KG1 (cell line): ENCODE measurements at regions not wholly inside any gene's neighbourhood (a gene's known extent, or its start where the extent isn't known, plus 50 kb on each side); places are given as distances from the start of the nearest gene placed in this dataset.
"Not testable (repeated sequence)": the region's sequence is repeated elsewhere in the genome, so short reads cannot be mapped to it uniquely, and the experiment has no call there.

Source experiments
- DNase-seq: peaks from one replicate; lab custom pipeline; 2025; lab: John Stamatoyannopoulos, UW

DNA sequence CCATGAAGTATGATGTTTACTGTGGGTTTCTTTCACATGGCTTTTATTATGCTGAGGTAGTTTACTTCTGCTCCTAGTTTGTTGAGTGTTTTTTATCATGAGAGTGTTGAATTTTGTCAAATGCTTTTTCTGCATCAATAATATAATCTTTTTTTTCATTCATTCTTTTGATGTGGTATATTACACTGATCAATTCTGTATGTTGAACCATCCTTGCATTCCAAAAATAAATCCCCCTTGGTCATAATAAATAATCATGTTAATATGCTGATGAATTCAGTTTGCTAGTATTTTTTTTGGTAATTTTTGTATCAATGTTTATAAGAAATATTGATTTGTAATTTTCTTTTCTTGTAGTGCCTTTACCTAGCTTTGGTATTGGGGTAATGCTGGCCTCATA lies 97.9 kb upstream of the ZNF648 start:
- no peak for DNase-seq

DNA sequence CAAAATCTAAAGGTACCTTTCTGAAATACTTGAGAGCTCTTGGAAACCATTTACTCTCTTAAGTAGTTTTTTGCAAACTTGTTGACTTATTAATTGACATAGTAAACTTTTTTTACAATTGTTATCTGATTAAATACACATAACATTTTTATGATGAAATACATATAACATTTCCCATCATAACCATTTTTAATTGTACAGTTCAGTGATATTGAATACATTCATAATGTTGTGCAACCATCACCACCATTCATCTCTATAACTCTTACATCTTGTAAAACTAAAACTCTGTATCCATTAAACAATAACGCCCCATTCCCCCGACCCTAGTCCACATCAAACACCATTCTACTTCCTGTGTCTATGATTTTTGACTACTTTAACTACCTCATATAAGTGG lies 95.7 kb upstream of the ZNF648 start:
- no peak for DNase-seq

DNA sequence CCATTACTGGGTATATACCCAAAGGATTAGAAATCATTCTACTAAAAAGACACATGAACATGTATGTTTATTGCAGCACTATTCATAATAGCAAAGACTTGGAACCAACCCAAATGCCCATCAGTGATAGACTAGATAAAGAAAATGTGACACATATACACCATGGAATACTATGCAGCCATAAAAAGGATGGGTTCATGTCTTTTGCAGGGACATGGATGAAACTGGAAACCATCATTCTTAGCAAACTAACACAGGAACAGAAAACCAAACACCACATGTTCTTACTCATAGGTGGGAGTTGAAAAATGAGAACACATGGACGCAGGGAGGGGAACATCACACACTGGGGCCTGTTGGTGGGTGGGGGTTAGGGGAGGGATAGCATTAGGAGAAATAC lies 92.9 kb upstream of the ZNF648 start:
- not testable (repeated sequence) for DNase-seq

DNA sequence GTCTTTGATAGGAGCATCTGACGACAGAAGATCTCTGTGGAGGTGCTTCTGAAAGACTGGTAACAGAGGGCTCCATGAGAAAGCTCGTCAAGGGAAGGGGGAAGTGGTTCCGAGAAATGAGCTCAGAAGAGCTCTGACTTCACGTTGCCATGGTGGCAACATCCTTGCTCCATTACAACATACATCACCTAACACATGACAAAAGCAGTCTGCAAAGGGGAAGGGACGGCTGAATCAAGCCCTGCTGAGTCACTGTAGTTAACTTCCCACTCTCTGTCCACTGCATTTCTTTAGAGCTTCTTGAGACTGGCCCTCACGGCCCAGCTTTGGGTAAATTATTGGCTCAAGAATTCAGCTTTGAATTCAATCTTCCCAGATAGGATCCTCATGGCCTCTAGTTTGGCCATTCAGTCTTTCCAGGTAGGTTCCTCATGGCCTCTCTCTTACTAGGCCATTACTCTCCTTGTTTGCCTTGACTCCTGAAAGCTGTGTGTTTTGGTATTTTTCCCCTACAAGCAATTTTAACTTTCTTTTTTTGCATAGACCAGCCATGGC lies 88.0 kb upstream of the ZNF648 start:
- DNase-seq, result no peak

DNA sequence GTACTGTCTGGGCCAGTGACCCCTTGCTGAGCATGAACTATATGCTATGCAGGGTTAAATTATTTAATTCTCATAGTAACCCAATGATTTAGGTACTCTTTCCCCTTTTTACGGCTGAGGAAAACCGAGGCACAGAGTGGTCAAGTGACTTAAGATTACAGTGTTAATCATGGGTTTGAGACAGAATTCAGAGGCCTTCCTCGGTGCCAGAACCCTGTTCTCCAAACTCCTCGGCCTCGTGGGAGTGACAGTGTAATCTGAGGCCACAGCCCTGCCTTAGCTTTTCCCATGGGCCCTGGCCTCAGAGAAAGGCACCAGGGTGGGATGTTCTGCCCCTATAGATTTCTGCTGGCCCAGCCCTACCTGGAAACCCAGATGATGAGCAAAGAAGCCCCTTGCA lies 86.4 kb upstream of the ZNF648 start:
- DNase-seq, result no peak

DNA sequence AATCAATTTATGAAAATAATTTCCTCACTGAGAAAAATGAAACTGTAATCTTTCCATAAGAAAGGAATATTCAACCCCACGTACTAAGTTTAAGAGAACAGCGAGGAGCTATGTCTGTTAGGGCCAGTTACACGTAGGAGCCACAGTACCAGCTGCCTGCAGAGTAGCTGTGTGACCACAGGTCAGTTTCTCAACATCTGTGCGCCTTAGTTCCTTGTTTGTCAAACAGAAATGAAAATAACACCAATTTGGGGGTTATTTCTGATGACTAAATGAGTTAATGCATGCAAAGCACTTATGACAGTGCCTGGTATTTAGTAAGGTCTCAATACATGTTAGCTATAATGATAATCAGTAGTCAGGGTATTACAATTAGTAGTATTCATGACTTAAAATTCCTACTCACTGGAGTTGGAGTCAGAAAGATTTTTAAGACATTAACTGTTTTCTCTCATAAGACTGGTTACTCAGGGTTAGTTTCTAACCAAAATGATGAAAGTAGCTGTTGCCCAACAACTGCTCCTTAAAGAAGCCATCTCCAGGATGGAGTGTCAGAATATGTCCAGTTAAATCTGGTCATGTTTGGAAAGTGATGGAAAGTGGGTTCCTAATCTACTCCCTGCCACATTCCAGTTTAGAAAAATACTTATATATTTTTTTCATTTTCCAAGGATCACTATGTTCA lies 85.8 kb upstream of the ZNF648 start:
- no peak for DNase-seq

DNA sequence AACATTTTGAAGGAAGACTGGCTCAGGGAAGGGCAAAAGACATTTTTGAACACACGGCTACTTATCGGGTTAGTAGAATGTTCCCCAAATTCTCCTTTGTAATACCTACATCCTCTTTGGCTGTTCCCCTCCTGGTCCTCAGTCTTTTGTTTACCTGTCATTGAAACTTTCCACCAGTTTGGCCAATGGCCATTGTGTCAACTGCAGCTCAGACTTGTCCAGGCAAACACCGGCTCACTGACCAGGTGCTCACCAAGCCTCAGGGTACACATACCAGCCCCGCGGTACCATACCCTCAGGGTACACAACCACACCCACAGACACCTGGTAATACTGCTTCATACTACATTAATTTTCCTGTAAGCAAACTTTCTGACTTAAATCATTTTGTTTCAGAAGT lies 84.8 kb upstream of the ZNF648 start:
- DNase-seq, result no peak

DNA sequence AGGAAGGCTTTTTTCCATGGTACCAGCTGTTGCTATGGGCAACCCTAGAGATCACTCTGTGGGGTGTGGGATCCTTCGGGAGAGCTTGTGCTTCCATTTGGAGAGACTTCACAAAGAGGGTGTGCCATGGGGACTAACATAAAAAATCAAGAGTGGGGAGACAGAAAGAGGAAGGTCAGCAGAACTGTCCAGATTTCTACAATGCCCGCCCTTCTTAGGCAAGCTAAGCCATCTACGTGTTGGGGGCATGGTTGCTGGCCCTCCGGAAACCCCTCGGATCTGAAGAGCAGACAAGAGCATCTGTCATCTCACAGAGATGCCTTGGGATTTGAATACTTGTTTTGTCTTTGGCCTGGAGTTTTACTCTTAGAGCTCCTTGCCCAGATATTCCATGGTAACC lies 83.9 kb upstream of the ZNF648 start:
- no peak for DNase-seq

DNA sequence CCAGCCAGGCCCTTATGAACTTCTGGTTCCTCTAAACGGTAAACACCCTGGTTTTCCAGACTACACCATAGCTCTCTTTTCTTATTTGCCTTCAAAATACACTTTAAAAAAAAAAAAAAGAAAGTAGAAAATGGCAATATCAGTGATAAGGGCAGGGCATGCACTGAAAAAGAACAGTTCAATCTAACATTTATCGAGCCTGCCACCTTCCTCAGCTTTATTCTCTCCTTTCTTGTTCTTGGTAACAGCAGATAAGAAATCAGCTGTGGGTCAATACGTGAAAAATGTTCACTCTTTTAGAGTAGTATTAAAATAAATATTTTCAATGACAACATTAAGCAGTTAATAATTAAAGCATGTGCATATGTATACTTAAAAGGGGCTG lies 83.1 kb upstream of the ZNF648 start:
- DNase-seq, result no peak

DNA sequence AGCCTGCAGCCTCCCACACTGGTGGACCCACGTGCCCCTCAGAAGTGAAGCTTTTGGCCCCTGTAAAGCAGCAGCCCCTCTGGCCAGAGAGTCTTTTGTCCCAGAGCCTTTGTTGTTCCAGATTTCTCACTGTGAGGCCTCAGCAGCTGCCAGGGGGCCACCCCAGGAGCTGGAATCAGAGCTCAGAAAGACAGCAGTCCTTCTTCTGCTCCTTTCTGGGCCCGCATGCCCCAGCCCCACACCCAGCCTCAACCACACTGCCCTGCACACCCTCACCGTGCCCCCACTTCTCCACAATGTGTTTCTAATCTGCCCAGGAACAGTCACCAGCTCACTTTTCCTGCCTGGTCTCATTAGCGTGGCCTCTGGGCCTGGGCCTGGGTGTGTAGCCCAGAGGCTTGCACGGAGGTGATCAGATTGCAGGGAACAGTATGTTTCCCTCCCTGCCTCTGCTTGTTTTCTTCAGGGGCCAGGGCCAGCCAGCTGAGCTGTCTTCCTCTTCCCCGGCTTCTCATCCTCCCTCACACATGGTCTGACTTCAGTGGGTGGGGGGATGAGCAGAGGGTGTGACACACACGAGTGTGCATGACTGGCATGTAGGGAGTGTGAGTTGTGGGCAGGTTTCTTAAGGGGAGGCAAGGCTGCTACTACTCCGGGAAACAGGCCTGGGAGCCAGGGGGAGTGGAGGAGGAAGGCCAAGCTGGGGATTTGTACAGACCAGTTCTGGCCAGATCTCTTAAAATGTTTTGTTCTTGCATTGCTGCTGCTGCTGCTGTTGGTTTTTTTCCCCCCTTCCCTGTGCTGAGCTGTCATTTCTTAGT lies 82.5 kb upstream of the ZNF648 start:
- no peak for DNase-seq

DNA sequence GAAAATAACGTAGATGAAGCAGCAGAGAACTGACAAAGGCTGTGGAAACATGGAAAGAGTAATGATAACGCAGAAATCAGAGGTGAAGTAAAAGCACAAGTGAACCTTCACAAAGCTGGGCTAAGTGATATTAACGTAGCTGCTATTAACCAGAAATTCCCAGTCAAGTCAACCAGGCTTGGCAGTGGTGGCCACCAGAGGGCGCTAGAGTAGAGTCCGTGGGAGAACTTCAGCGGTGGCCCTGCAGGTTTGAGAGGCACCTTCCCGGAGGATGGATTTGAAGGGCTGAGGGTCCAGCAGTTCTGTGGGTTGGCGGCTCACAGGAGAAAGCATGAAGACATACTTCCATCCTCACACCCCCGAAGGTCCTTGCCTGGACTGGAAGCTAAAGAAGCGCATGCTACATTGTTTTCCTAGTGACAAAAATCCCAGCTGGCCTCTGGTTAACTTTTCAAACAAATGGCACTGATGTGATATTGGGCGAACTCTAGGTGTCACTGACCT lies 81.7 kb upstream of the ZNF648 start:
- peak; percentile 72 for DNase-seq

DNA sequence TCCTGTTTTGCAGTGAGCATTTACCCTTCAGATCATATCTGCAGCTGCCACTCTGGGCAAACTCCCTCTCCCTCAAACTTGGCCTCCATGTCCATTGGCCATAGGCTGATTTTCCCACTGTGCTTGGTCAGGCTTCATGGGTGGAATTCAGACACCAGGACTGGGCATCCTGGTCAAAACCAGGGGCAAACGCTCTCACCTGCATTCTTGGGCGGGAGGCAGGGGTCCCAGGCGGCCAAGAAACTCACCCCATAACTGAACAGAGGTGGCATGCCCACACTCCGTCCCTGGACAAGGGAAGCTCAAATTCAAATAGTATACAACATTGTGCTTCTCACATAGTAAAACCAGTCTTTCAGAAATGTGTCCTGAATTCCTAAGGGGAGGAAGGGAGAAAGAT lies 81.1 kb upstream of the ZNF648 start:
- no peak for DNase-seq

DNA sequence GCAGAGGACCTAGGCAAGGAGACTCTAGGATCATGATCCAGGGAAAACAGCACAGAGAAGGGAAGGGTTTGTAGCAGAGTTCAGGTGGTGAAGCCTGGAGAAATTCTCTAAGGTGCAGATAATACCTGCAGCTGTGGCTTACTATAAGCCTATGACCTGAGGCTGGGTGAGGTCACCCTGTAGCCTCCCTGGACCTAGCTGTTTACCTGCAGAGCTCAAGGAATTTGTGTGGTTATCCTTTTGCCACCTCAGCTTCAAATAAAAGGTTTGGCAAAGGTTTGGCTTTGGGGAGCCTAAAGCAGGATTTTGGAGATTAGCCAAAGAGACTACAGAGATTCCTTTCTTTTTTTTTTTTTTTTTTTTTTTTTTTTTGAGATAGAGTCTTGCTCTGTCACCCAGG lies 79.5 kb upstream of the ZNF648 start:
- DNase-seq, result no peak

DNA sequence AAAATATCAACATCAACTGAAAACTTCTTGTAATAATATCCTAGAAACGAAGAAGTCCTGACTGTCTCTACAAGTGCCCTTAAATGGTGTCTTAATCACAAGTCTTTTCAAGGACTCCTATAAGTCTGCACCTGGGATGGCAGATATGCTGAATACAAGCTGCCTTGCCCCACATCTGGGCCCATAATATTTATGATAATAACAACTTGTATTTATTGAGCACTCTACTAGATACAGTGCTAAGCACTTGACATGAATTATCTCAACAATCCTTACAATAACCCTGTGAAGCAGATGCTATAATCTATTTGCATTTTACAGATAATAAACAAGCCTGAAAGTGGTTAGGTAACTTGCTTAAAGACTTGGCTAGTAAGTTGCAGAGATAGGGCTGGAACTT lies 78.0 kb upstream of the ZNF648 start:
- no peak for DNase-seq

DNA sequence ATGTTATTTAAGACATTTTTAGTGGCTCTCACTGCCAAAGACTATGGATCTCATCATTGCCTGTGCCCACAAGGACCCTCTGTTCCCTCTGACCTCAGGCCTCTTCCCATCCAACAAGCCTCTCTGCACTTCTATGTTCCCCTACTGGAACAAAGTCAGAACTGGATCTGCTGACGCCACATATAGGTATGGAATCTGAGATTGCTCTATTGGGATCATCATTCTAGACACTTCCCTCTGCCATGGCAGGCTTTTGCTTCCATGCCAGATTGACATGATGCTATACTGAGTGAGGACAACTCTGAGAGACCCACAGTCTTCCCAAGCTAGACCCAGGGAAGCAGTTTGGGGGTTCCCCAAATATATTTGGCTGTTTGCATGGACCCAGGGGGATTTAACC lies 76.0 kb upstream of the ZNF648 start:
- DNase-seq, result no peak

DNA sequence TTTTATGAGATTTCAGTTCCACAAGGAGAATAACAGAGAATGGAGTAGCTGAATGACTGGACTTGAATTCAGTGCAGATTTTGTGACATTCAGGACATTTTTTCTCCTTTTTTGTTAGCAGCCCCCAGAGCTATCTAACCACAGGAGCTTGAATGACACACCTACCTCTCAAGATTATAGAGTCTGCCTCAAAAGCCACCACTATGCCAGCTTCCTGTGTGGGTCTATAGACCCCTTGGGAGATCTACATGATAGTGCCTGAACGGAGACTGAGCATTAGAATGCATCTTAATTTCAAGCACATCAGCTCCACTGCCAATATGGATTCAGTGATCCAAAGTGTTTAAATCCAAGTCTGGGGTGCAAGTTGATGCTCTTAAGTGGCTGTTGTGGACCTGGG lies 74.4 kb upstream of the ZNF648 start:
- DNase-seq, result no peak

DNA sequence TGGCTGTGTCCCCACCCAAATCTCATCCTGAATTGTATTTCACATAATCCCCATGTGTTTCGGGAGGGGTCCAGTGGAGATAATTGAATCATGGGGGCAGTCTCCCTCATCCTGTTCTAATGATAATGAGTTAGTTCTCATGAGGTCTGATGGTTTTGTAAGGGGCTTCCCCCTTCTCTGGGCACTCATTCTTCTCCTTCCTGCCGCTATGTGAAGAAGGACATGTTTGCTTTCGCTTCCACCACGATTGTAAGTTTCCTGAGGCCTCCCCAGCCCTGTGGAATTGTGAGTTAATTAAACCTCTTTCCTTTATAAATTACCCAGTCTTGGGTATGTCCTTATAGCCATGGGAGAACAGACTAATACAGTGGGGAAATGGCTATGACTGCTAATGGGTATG lies 72.7 kb upstream of the ZNF648 start:
- DNase-seq, result no peak

DNA sequence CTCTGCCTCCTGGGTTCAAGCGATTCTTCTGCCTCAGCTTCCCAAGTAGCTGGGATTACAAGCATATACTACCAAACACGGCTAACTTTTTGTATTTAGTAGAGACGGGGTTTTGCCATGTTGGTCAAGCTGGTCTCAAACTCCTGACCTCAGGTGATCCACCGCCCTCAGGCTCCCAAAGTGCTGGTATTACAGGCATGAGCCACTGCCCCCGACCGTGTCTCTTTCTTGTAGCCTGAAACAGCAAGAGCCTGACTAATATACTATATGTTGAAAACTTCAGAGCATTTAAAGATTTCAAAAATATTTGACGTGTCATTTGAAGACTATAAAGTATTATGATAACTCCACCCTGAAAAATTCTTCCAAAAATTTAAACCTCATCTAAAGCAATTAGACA lies 71.7 kb upstream of the ZNF648 start:
- no peak for DNase-seq

DNA sequence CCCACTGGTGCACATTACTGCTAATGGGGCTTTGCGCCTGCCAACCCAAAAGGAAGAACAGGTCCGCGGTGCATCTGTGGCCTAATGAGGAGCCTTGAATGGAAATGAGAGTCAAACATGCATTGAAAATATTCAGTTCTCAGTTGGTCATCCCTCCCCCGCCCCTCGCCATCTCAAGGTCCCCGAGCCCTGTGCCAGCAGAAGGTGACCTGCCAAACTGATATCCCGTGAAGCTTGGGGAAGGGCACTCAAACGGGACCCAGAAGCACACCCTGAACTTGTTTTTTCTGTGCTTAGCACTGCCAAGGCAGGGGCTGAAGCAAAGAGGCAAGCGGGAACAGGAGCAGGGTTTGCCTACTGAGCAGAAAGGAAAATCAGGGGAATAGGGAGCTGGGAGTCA lies 67.9 kb upstream of the ZNF648 start:
- no peak for DNase-seq

DNA sequence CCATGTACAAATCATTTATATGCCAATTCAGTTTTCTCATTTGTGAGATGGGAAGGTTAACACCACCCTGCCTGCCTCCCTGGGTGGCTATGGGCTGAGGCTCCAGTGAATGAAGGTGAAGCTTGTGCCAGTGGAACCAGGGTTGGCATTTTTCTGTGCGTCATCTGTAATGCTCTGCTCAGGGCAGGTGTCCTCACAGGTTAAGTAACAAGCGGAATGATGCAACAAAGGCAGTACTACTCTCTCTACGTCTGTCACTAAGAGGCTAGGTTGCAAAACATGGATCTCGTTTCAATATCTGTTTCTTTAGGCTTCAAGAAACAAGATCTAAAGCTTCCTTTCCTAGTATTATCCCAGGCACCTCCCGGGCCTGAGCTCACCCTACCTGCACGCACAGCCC lies 67.0 kb upstream of the ZNF648 start:
- no peak for DNase-seq

DNA sequence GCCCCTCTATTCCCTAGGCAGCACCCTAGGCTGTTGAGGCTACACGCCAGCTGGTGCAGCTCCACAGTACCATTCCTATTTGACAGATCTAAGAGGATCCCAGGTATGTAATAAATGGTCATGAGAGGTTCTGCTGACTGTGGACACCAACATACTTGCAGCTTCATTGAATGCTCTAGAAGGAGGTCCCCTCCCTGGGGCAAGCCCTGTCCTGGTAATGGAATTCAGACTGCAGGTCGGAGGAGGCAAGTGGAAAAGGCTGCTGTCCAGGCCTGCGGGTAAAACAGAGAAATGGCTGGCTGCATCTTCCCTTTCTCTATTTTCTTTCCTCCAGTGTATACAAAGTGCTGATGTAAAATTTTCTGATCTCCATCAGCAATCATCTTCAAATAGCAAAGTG lies 66.1 kb upstream of the ZNF648 start:
- DNase-seq, result no peak

DNA sequence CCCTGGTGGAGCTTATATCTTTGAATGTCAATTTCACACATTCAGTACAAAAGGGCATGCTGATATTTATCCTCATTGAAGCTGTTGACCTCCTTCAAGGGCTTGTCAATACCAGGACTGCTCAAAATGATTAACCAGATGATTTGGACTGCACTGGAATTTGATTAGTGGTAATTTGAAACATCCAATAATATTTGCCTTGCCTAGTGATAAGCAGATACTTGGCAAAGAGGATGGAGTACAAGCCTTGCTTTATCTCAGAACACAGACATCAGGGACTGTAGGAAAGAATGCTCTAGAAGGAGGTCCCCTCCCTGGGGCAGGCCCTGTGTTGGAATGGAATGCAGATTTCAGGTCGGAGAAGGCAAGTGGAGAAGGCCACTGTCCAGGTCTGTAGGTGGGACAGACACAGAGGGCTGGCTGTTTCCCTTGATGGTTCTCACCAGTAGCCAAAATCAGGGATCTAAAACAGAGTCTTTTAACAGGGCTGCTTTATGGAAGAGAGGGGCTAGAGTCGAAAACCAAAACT lies 64.8 kb upstream of the ZNF648 start:
- DNase-seq, result no peak

DNA sequence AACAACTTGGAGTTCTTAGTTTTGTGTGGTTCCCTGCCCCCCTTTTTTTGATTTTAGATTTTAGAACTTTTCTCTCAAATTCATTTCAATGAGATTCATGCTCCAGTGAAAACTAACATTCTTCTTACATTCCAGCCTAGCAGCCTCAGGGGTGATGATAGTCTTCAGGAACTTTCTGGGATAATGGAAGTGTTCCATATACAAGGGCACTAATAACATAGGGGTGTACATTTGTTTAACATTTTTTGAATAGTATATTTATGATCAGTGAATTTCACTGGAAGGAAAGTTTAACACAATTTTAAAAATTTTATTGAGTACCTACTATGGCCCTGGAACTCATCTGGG lies 61.4 kb upstream of the ZNF648 start:
- no peak for DNase-seq
